HUES64 (cell line): ENCODE measurements at regions not wholly inside any gene's neighbourhood (a gene's known extent, or its start where the extent isn't known, plus 50 kb on each side); places are given as distances from the start of the nearest gene placed in this dataset.

Experiments used
- H3K27ac ChIP-seq: 2 replicates; pipeline ENCODE4 v1.7.0; 2013; ENCODE audit warnings: low read depth, low read length, inconsistent platforms
- H3K27me3 ChIP-seq: 2 replicates; pipeline ENCODE4 v1.6.1; 2013; ENCODE audit warnings: mild to moderate bottlenecking, low read length; ENCODE audit not compliant: insufficient read depth
- H3K36me3 ChIP-seq: 2 replicates; pipeline ENCODE4 v1.6.1; 2013; ENCODE audit warnings: mild to moderate bottlenecking, low read length; ENCODE audit not compliant: insufficient read depth
- H3K4me1 ChIP-seq: 2 replicates; pipeline ENCODE4 v1.6.1; 2013; ENCODE audit warnings: mild to moderate bottlenecking, low read length, moderate library complexity; ENCODE audit not compliant: insufficient read depth
- H3K4me3 ChIP-seq: 2 replicates; pipeline ENCODE4 v1.5.1; 2013; ENCODE audit warnings: mild to moderate bottlenecking, low read length, moderate library complexity
- H3K9ac ChIP-seq: 2 replicates; pipeline ENCODE4 v1.6.1; 2013; ENCODE audit warnings: mild to moderate bottlenecking, low read depth, low read length
- H3K9me3 ChIP-seq: 2 replicates; pipeline ENCODE4 v1.6.1; 2013; ENCODE audit warnings: low read depth, low read length; ENCODE audit not compliant: insufficient read depth
- WGBS: fragments of 150-250, 120-280 bp; methylation state at CpG from one replicate; pipeline ENCODE4 v1.1.7; 2013; ENCODE audit warnings: missing lambda C conversion rate; 5-methylcytosine and 5-hydroxymethylcytosine counted together

- H3K36me3 ChIP-seq, result no peaks in the 10 kb centered on the region
- H3K27me3 ChIP-seq, result no peaks in the 10 kb centered on the region
- H3K27ac ChIP-seq, result no peak overlapping the region
- no peaks in the 10 kb centered on the region for H3K9me3 ChIP-seq
- H3K4me1 ChIP-seq, result no peaks in the 10 kb centered on the region
- WGBS, result 93% methylated on average over 2 of the region's 2 CpGs
- no peak overlapping the region for H3K4me3 ChIP-seq
- H3K9ac ChIP-seq, result no peak overlapping the region
These were observed 198.2 kb upstream of the OSR1 start for GRCh38 chr2:19556648-19557047.

DNA sequence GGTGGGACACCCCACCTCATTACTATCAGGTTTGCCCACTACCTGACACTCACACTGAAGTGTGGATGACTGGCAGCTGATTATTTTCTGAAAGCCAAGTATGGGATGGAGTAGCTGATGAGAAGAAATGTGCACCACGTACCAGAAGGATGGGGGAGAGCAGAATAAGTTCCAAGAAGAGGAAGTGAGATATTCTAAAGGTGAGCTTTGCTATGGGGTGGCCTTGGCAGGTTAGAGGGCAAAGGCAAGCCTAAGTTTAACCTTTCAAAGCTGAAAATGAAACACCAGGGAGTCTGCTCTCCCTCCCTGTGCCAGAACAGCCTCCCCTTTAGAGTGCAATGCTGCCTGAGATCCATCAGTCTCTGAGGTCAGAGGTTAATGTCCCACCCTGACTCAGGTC lies 196.1 kb upstream of the OSR1 start:
- no peak overlapping the region for H3K4me3 ChIP-seq
- no peaks in the 10 kb centered on the region for H3K27me3 ChIP-seq
- H3K36me3 ChIP-seq, result no peaks in the 10 kb centered on the region
- no peak overlapping the region for H3K27ac ChIP-seq
- 86% methylated on average over 1 of the region's 1 CpG for WGBS
- H3K4me1 ChIP-seq, result no peaks in the 10 kb centered on the region
- H3K9ac ChIP-seq, result no peak overlapping the region
- H3K9me3 ChIP-seq, result no peaks in the 10 kb centered on the region

GRCh38 chr2:19552270-19552669 lies 193.8 kb upstream of the OSR1 start:
- no peak overlapping the region for H3K27ac ChIP-seq
- no peak overlapping the region for H3K4me3 ChIP-seq
- H3K9me3 ChIP-seq, result no peaks in the 10 kb centered on the region
- no peaks in the 10 kb centered on the region for H3K36me3 ChIP-seq
- whole genome bisulfite sequencing, result 86% methylated on average over 1 of the region's 1 CpG
- no peaks in the 10 kb centered on the region for H3K27me3 ChIP-seq
- H3K9ac ChIP-seq, result no peak overlapping the region
- no peaks in the 10 kb centered on the region for H3K4me1 ChIP-seq

GRCh38 chr2:19550750-19551149 lies 192.3 kb upstream of the OSR1 start:
- WGBS, result 84% methylated on average over 9 of the region's 9 CpGs
- Histone ChIP-seq H3K9me3 (no peaks in the 10 kb centered on the region), H3K4me1 (no peaks in the 10 kb centered on the region), H3K36me3 (no peaks in the 10 kb centered on the region), H3K9ac (no peak overlapping the region), H3K4me3 (no peak overlapping the region), H3K27me3 (no peaks in the 10 kb centered on the region), H3K27ac (no peak overlapping the region)

DNA sequence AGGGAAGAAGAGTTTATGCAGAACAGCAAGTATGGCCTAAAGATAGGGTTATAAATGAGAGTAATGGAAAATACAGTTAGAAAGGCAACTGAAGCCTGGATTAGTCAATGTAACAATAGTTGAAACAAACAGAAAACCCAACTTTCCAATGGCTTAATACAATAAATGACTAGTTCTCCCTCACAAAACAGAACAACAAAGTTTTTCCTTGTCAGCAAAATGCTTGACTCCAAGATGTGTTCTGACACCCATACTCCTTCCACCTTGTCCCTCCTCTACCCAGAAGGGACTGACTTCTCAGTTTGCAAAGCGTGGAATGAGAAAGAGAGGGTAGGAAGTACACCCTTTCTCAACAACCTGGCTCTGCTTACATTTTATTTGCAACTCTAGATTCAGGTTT lies 191.4 kb upstream of the OSR1 start:
- H3K27ac ChIP-seq, result no peak overlapping the region
- no peaks in the 10 kb centered on the region for H3K36me3 ChIP-seq
- H3K4me1 ChIP-seq, result no peaks in the 10 kb centered on the region
- H3K27me3 ChIP-seq, result no peaks in the 10 kb centered on the region
- H3K4me3 ChIP-seq, result no peak overlapping the region
- WGBS, result 100% methylated on average over 1 of the region's 1 CpG
- H3K9ac ChIP-seq, result no peak overlapping the region
- H3K9me3 ChIP-seq, result no peaks in the 10 kb centered on the region

DNA sequence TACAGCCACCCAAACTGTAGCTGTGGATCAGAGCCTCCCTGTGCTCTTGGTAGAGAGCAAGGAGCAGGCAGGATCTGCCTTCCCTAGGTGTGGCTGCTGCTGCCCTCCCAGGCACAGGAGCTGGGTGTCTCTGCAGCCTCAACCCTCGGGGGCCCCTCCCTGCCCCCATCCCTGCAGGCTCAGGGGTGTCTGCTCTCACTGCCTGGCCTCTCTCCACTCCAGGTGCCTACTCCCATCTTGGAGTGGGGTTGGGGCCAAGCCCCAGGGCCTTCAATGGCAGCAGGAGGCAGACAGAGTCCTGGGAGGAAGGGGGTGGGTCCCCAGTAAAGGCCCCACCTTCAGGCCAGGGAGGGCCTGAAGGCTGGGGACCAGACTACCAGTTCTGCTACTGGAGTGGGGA lies 189.7 kb upstream of the OSR1 start:
- Histone ChIP-seq H3K9me3 (no peaks in the 10 kb centered on the region), H3K27me3 (no peaks in the 10 kb centered on the region), H3K9ac (no peak overlapping the region), H3K27ac (no peak overlapping the region), H3K4me3 (no peak overlapping the region), H3K36me3 (no peaks in the 10 kb centered on the region), H3K4me1 (no peaks in the 10 kb centered on the region)
- 69% methylated on average over 1 of the region's 1 CpG for WGBS

GRCh38 chr2:19547321-19547720 lies 188.9 kb upstream of the OSR1 start:
- Histone ChIP-seq H3K9me3 (no peaks in the 10 kb centered on the region), H3K27ac (no peak overlapping the region), H3K4me1 (no peaks in the 10 kb centered on the region), H3K9ac (no peak overlapping the region), H3K4me3 (no peak overlapping the region), H3K36me3 (no peaks in the 10 kb centered on the region), H3K27me3 (no peaks in the 10 kb centered on the region)

DNA sequence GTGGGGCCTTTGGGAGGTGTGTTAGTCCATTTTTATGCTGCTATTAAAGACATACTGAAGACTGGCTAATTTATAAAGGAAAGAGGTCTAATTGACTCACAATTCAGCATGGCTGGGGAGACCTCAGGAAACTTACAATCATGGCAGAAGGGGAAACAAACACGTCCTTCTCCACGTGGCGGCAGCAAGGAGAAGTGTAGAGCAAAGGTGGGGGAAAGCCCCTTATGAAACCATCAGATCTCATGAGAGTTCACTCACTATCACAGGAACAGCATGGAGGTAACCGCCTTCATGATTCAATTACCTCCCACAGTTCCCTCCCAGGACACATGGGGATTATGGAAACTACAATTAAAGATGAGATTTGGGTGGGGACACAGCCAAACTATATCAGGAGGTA lies 187.1 kb upstream of the OSR1 start:
- Histone ChIP-seq H3K9me3 (no peaks in the 10 kb centered on the region), H3K27ac (no peak overlapping the region), H3K4me1 (no peaks in the 10 kb centered on the region), H3K36me3 (no peaks in the 10 kb centered on the region), H3K9ac (no peak overlapping the region), H3K4me3 (no peak overlapping the region), H3K27me3 (no peaks in the 10 kb centered on the region)
- WGBS, result 94% methylated on average over 4 of the region's 4 CpGs

GRCh38 chr2:19543663-19544383 lies 185.4 kb upstream of the OSR1 start:
- 81% methylated on average over 2 of the region's 2 CpGs for WGBS
- H3K9ac ChIP-seq, result no peak overlapping the region
- H3K27ac ChIP-seq, result no peak overlapping the region
- H3K36me3 ChIP-seq, result no peaks in the 10 kb centered on the region
- H3K4me3 ChIP-seq, result no peak overlapping the region
- no peaks in the 10 kb centered on the region for H3K9me3 ChIP-seq
- no peaks in the 10 kb centered on the region for H3K27me3 ChIP-seq
- no peaks in the 10 kb centered on the region for H3K4me1 ChIP-seq

DNA sequence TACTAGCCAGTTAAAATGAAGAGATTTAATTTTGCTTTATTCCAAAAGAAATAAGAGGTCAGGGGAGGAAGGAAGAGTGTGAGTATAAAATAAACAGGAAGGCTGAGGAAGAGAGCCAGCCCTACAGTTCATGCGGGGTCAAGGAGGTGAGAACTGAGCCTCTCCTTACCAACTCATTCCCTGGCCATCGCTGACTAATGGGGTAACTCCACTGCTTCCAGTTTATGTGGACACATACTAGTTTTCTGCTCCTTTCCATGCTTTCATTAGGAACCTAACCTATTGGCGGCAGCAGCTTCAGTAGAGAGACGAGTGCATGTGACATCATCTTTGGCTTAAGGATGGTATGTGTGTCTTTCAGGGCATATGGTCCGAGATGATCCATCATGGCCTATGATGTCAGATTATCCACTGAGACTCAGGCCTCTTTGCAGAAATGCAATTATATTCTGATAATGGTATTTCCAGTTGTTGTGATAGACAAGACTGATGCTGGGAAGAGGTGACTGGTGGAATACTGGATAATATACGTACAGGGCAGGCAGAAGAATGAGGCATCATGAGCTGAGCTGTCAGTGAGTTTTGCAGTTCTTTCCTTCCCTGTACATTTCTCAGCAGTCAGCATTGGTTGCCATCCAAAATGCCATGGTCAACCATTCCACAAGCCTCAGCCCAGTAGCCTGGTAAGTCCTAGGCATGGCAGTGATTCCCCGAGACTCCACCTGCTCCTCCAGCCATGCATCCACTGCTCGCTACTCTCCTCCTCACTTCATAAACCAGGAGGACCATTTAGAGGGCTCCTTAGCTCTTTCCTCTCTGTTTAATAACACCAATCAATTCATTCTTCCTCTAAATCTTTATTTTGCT lies 184.6 kb upstream of the OSR1 start:
- Histone ChIP-seq H3K27ac (no peak overlapping the region), H3K36me3 (no peaks in the 10 kb centered on the region), H3K4me1 (no peaks in the 10 kb centered on the region), H3K9ac (no peak overlapping the region), H3K27me3 (no peaks in the 10 kb centered on the region), H3K9me3 (no peaks in the 10 kb centered on the region), H3K4me3 (no peak overlapping the region)
- WGBS, result 89% methylated on average over 8 of the region's 8 CpGs

DNA sequence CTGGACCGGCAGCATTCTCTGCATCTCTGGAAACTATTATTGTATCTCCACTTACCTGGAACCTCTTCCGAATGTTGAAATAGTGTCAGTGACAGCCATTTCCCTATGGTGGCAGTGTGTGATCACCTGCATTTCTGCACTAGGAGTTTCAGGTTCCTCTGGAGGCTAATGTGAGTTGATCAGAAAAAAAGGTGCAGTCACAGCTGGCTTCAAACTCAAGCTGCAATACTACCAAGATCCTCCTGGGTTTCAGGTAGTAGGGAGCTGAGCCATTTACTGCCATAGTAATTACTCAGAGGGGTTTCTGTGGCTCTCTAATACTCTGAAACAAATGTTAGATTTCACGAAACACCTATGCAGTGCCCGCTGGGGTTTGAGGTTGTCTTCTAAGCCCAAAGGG lies 183.5 kb upstream of the OSR1 start:
- Histone ChIP-seq H3K27me3 (no peaks in the 10 kb centered on the region), H3K9ac (no peak overlapping the region), H3K4me1 (no peaks in the 10 kb centered on the region), H3K27ac (no peak overlapping the region), H3K9me3 (no peaks in the 10 kb centered on the region), H3K4me3 (no peak overlapping the region), H3K36me3 (no peaks in the 10 kb centered on the region)
- WGBS, result 93% methylated on average over 4 of the region's 4 CpGs
